GM23338 (cell line): ENCODE measurements at regions not wholly inside any gene's neighbourhood (a gene's known extent, or its start where the extent isn't known, plus 50 kb on each side); places are given as distances from the start of the nearest gene placed in this dataset.
"Not testable (repeated sequence)": the region's sequence is repeated elsewhere in the genome, so short reads cannot be mapped to it uniquely, and the experiment has no call there.

Experiments used
- ATAC-seq: fragments of 200-7000 bp; cut with Tn5 transposase; 3 replicates; pipeline ENCODE4 v1.9.1; 2020
- DNase-seq: peaks from one replicate; pipeline ENCODE4 v3.0.0-alpha.2; 2015; ENCODE audit warnings: low spot score
- H2AFZ ChIP-seq: fragments of 200-600 bp; sonication (generic); 2 replicates; pipeline ENCODE4 v1.8.0; 2016; ENCODE audit warnings: antibody characterized with exemption, mild to moderate bottlenecking, moderate library complexity
- H3F3A ChIP-seq: fragments of 200-600 bp; sonication (generic); replicated peaks from 2 replicates; pipeline ENCODE4 v1.8.0; 2017; ENCODE audit warnings: antibody characterized with exemption, mixed run types, low read depth
- H3K27ac ChIP-seq: fragments of 200-600 bp; sonication (generic); 2 replicates; pipeline ENCODE4 v1.6.1; 2016; ENCODE audit warnings: low read depth
- H3K27me3 ChIP-seq: fragments of 200-600 bp; sonication (generic); 2 replicates; pipeline ENCODE4 v1.8.0; 2016; ENCODE audit warnings: mild to moderate bottlenecking, mixed run types, moderate library complexity; ENCODE audit not compliant: insufficient read depth
- H3K36me3 ChIP-seq: fragments of 200-600 bp; sonication (generic); 2 replicates; pipeline ENCODE4 v1.8.0; 2016; ENCODE audit warnings: mild to moderate bottlenecking; ENCODE audit not compliant: insufficient read depth
- H3K4me1 ChIP-seq: fragments of 200-600 bp; sonication (generic); 2 replicates; pipeline ENCODE4 v1.8.0; 2016; ENCODE audit warnings: mild to moderate bottlenecking, moderate library complexity; ENCODE audit not compliant: insufficient read depth
- H3K4me2 ChIP-seq: fragments of 200-600 bp; sonication (generic); 2 replicates; pipeline ENCODE4 v1.7.1; 2017; ENCODE audit warnings: mixed run types
- H3K4me3 ChIP-seq: fragments of 200-600 bp; sonication (generic); 2 replicates; pipeline ENCODE4 v1.6.1; 2016; ENCODE audit warnings: mixed run types
- H3K79me2 ChIP-seq: fragments of 200-600 bp; sonication (generic); replicated peaks from 2 replicates; pipeline ENCODE4 v1.8.0; 2017; ENCODE audit warnings: mild to moderate bottlenecking; ENCODE audit not compliant: insufficient read depth
- H3K9me2 ChIP-seq: fragments of 200-600 bp; sonication (generic); 2 replicates; pipeline ENCODE4 v1.8.0; 2017; ENCODE audit not compliant: insufficient read depth
- H4K20me1 ChIP-seq: fragments of 200-600 bp; sonication (generic); replicated peaks from 2 replicates; pipeline ENCODE4 v1.8.0; 2017; ENCODE audit warnings: mild to moderate bottlenecking; ENCODE audit not compliant: insufficient read depth
- H3K27ac Mint-ChIP-seq: 2 replicates; pipeline ENCODE4 v1.8.0; 2020; ENCODE audit warnings: inconsistent platforms, mild to moderate bottlenecking, moderate library complexity, mixed read lengths
- H3K27me3 Mint-ChIP-seq: 3 replicates; pipeline ENCODE4 v1.8.0; 2022; ENCODE audit warnings: low read depth, mild to moderate bottlenecking, moderate library complexity, mixed read lengths, inconsistent platforms; ENCODE audit not compliant: insufficient read depth, poor library complexity
- H3K36me3 Mint-ChIP-seq: 3 replicates; pipeline ENCODE4 v1.8.0; 2021; ENCODE audit warnings: low read depth, mild to moderate bottlenecking, inconsistent platforms, moderate library complexity, mixed read lengths
- H3K4me1 Mint-ChIP-seq: 3 replicates; pipeline ENCODE4 v1.8.0; 2020; ENCODE audit warnings: mild to moderate bottlenecking, inconsistent platforms, mixed read lengths
- H3K4me3 Mint-ChIP-seq: 3 replicates; pipeline ENCODE4 v1.8.0; 2021; ENCODE audit warnings: moderate library complexity, mild to moderate bottlenecking, inconsistent platforms, mixed read lengths
- H3K9me3 Mint-ChIP-seq: 3 replicates; pipeline ENCODE4 v1.8.0; 2020; ENCODE audit warnings: moderate library complexity, mild to moderate bottlenecking, inconsistent platforms, mixed read lengths
- CTCF ChIP-seq, 2 experiments: fragments of 200-600 bp in 1 of 2; sonication (generic) in 1 of 2; conservative IDR thresholded peaks; 2 replicates each; pipeline versions ENCODE4 v1.5.1 to v1.6.1; 2016 to 2017; ENCODE audit warnings: antibody characterized with exemption in 2 of 2, low read depth in 2 of 2, mild to moderate bottlenecking in 2 of 2, moderate library complexity in 1 of 2
- EZH2 ChIP-seq: fragments of 200-600 bp; sonication (generic); IDR thresholded peaks from one replicate; pipeline ENCODE4 v1.8.0; 2017; ENCODE audit warnings: antibody characterized with exemption, mild to moderate bottlenecking, low read depth; ENCODE audit not compliant: unreplicated experiment
- NANOG ChIP-seq: IDR thresholded peaks from 2 replicates; pipeline ENCODE4 v1.6.1; 2016; ENCODE audit warnings: antibody characterized with exemption, borderline replicate concordance
- POLR2AphosphoS5 ChIP-seq: IDR thresholded peaks from 2 replicates; pipeline ENCODE4 v1.6.1; 2016; ENCODE audit warnings: antibody characterized with exemption, low read depth
- STAT1 ChIP-seq: IDR thresholded peaks from one replicate; pipeline ENCODE4 v1.6.1; 2016; ENCODE audit warnings: antibody characterized with exemption; ENCODE audit not compliant: unreplicated experiment
- ZNF114 ChIP-seq: fragments of 250-450 bp; sonication (Bioruptor Pico); IDR thresholded peaks from 2 replicates; pipeline ENCODE4 v1.5.0; 2020; ENCODE audit warnings: mild to moderate bottlenecking, moderate library complexity
- ZNF331 ChIP-seq: fragments of 250-450 bp; sonication (Bioruptor Pico); IDR thresholded peaks from 2 replicates; pipeline ENCODE4 v1.5.0; 2020; ENCODE audit warnings: low read depth, mild to moderate bottlenecking, moderate library complexity
- TF ChIP-seq, protein P1 (sequence below): IDR thresholded peaks from one replicate; pipeline ENCODE4 v1.6.1; 2018; ENCODE audit warnings: antibody characterized with exemption; ENCODE audit not compliant: unreplicated experiment

DNA sequence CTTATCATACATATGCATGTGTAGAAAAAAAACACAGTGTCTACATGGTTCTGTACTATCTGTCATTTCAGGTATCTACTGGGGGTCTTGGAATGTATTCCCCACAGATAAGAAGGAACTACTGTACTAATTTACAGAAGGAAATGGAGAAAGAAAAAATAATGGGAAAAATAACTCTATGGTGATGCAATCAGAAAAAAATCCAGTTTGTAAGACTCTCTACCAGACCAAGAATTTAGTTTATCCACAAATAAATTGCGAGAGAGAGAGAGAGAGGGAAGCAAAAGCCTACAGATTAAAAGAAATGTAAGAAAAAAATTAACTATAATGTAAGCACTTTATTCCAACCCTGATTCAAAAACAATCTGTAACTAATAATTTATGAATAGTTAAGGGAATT, 708.6 kb upstream of the ZNF608 start:
- H3K27ac Mint-ChIP-seq, result no peak overlapping the region

DNA sequence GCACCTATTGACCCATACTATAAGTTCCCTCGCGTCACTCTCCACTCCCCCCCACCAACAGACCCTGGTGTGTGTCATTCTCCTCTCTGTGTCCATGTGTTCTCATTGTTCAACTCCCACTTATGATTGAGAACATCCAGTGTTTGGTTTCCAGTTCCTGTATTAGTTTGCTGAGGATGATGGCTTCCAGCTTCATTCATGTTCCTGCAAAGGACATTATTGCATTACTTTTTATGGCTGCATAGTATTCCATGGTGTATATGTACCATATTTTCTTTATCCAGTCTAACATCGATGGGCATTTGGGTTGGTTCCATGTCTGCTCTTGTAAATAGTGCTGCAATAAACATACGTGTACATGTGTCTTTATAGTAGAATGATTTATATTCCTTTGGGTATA, 709.6 kb upstream of the ZNF608 start:
- not testable (repeated sequence) for H3F3A ChIP-seq, ATAC-seq, H3K36me3 ChIP-seq, H3K9me2 ChIP-seq, H3K79me2 ChIP-seq, H3K27me3 Mint-ChIP-seq, H3K4me1 ChIP-seq, DNase-seq, H3K4me3 ChIP-seq, H3K27ac Mint-ChIP-seq, H2AFZ ChIP-seq, H3K4me2 ChIP-seq, H3K4me1 Mint-ChIP-seq, H3K4me3 Mint-ChIP-seq, H3K27me3 ChIP-seq, H4K20me1 ChIP-seq, H3K27ac ChIP-seq
- Mint-ChIP-seq H3K9me3 (peaks cover 29% of the 10 kb centered on the region), H3K36me3 (peaks cover 24% of the 10 kb centered on the region)

More for the DNA sequence above, 708.6 kb upstream of the ZNF608 start:
- no peak overlapping the region for H3K4me3 ChIP-seq
- no peaks in the 10 kb centered on the region; the same call in 1 of the 2 replicates for H3K4me1 ChIP-seq
- no peaks in the 10 kb centered on the region for H4K20me1 ChIP-seq
- TF ChIP-seq CTCF (conservative IDR thresholded peaks at IDR 0.05; ENCODE audit: low read depth in 2 of 2), result no peak
- no peak for TF ChIP-seq EZH2
- TF ChIP-seq ZNF114 (CRISPR knock-in tag), result no peak
- TF ChIP-seq NANOG, result no peak
- no peak for TF ChIP-seq POLR2AphosphoS5
- no peak for TF ChIP-seq ZNF331 (CRISPR knock-in tag)
- TF ChIP-seq, protein P1, sequence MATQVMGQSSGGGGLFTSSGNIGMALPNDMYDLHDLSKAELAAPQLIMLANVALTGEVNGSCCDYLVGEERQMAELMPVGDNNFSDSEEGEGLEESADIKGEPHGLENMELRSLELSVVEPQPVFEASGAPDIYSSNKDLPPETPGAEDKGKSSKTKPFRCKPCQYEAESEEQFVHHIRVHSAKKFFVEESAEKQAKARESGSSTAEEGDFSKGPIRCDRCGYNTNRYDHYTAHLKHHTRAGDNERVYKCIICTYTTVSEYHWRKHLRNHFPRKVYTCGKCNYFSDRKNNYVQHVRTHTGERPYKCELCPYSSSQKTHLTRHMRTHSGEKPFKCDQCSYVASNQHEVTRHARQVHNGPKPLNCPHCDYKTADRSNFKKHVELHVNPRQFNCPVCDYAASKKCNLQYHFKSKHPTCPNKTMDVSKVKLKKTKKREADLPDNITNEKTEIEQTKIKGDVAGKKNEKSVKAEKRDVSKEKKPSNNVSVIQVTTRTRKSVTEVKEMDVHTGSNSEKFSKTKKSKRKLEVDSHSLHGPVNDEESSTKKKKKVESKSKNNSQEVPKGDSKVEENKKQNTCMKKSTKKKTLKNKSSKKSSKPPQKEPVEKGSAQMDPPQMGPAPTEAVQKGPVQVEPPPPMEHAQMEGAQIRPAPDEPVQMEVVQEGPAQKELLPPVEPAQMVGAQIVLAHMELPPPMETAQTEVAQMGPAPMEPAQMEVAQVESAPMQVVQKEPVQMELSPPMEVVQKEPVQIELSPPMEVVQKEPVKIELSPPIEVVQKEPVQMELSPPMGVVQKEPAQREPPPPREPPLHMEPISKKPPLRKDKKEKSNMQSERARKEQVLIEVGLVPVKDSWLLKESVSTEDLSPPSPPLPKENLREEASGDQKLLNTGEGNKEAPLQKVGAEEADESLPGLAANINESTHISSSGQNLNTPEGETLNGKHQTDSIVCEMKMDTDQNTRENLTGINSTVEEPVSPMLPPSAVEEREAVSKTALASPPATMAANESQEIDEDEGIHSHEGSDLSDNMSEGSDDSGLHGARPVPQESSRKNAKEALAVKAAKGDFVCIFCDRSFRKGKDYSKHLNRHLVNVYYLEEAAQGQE, result no peak
- no peak for TF ChIP-seq STAT1
- H3K9me2 ChIP-seq, result 0 out of 2 replicates have a peak, but pooled peaks cover 6% of the 10 kb centered on the region
- H3K36me3 Mint-ChIP-seq, result peaks cover 24% of the 10 kb centered on the region
- no peak overlapping the region for H3K4me2 ChIP-seq
- H3K9me3 Mint-ChIP-seq, result peaks cover 29% of the 10 kb centered on the region
- H3F3A ChIP-seq, result no peaks in the 10 kb centered on the region
- H3K27ac ChIP-seq, result no peak overlapping the region
- no peaks in the 10 kb centered on the region for H3K27me3 ChIP-seq
- H3K27me3 Mint-ChIP-seq, result peaks cover 2% of the 10 kb centered on the region
- no peaks in the 10 kb centered on the region for H3K4me1 Mint-ChIP-seq
- ATAC-seq (no peak), DNase-seq (no peak)
- no peaks in the 10 kb centered on the region for H3K79me2 ChIP-seq
- H3K36me3 ChIP-seq, result no peaks in the 10 kb centered on the region
- no peak overlapping the region for H3K4me3 Mint-ChIP-seq
- no peak overlapping the region for H2AFZ ChIP-seq
